Left lung (tissue), 4 donors: ENCODE measurements at regions not wholly inside any gene's neighbourhood (a gene's known extent, or its start where the extent isn't known, plus 50 kb on each side); places are given as distances from the start of the nearest gene placed in this dataset.
"Not testable (repeated sequence)": the region's sequence is repeated elsewhere in the genome, so short reads cannot be mapped to it uniquely, and the experiment has no call there.

Experiments
- ATAC-seq: fragments of 200-7000 bp; cut with Tn5 transposase; one replicate; pipeline ENCODE4 v1.9.1; 2020; ENCODE audit warnings: moderate library complexity
- DNase-seq, 4 donors: peaks; one replicate each; pipeline ENCODE4 v3.0.0-alpha.2; 2013 to 2020
- H3K27ac ChIP-seq, 2 donors: fragments of 200-600 bp; sonication (generic) in 1 of 2; one replicate each; pipeline versions ENCODE4 v1.5.0 to v1.8.0; 2020 to 2021
- H3K27me3 ChIP-seq, 2 donors: fragments of 200-600 bp; sonication (generic) in 1 of 2; one replicate each; pipeline versions ENCODE4 v1.5.0 to v1.8.0; 2020 to 2021
- H3K36me3 ChIP-seq, 2 donors: fragments of 200-600 bp; sonication (generic) in 1 of 2; one replicate each; pipeline versions ENCODE4 v1.5.0 to v1.8.0; 2020 to 2021
- H3K4me1 ChIP-seq, 2 donors: fragments of 200-600 bp; one replicate each; pipeline ENCODE4 v1.8.0; 2021
- H3K4me3 ChIP-seq, 2 donors: fragments of 200-600 bp; sonication (generic) in 1 of 2; one replicate each; pipeline versions ENCODE4 v1.5.0 to v1.8.0; 2020 to 2021; ENCODE audit warnings: mild to moderate bottlenecking in 1 of 2
- H3K9me3 ChIP-seq, 2 donors: fragments of 200-600 bp; sonication (generic) in 1 of 2; one replicate each; pipeline versions ENCODE4 v1.5.0 to v1.8.0; 2020 to 2021
- intact Hi-C, 2 donors: fragments of 100-400 bp; cut with DNase I; formaldehyde crosslinking; loops; one replicate each; pipeline versions ENCODE4 v1.11.2 to v1.14.2; 2022
- TF ChIP-seq, protein P1 (sequence below), 2 donors: fragments of 200-600 bp; sonication (generic) in 1 of 2; IDR thresholded peaks; one replicate each; pipeline versions ENCODE4 v1.5.0 to v1.8.0; 2021; ENCODE audit warnings: antibody characterized with exemption in 2 of 2
- donor health status: DM: no; HTN: yes; CAD: no.
- donor health status: DM: no; HTN: no; CAD: no.

DNA sequence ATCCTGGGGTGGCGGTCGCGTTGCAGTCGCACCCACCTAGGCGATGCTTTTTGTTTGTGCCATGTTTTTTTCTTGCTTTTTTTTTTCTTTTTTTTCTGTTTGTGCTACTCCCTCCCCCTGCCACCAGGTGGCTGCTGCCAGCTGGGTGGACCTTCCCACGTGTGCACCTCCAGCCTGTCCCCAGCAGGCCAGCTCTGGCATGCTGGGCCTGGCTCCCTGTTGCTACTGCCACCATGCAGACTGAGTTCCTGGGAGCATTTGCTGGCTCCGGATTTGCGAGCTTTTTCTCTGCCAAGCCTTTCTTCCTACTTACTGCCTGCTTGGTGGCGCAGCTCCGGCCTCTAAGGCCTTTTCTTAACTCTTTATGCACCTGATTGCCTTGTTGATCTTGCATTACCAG is 161.2 kb upstream of the WDFY3 start:
- no peaks in the 10 kb centered on the region for H3K9me3 ChIP-seq
- TF ChIP-seq, protein P1, sequence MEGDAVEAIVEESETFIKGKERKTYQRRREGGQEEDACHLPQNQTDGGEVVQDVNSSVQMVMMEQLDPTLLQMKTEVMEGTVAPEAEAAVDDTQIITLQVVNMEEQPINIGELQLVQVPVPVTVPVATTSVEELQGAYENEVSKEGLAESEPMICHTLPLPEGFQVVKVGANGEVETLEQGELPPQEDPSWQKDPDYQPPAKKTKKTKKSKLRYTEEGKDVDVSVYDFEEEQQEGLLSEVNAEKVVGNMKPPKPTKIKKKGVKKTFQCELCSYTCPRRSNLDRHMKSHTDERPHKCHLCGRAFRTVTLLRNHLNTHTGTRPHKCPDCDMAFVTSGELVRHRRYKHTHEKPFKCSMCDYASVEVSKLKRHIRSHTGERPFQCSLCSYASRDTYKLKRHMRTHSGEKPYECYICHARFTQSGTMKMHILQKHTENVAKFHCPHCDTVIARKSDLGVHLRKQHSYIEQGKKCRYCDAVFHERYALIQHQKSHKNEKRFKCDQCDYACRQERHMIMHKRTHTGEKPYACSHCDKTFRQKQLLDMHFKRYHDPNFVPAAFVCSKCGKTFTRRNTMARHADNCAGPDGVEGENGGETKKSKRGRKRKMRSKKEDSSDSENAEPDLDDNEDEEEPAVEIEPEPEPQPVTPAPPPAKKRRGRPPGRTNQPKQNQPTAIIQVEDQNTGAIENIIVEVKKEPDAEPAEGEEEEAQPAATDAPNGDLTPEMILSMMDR (IDR thresholded peaks at IDR 0.05) = no peak
- no peaks in the 10 kb centered on the region for H3K4me1 ChIP-seq
- ATAC-seq = peak; percentile 66
- no peak overlapping the region for H3K4me3 ChIP-seq
- DNase-seq = peak in 3 of 4 donors; percentile 5 to 42 (median 19)
- no peaks in the 10 kb centered on the region for H3K36me3 ChIP-seq
- H3K27me3 ChIP-seq = no peaks in the 10 kb centered on the region
- intact Hi-C loops = no loop called here
- no peak overlapping the region for H3K27ac ChIP-seq

DNA sequence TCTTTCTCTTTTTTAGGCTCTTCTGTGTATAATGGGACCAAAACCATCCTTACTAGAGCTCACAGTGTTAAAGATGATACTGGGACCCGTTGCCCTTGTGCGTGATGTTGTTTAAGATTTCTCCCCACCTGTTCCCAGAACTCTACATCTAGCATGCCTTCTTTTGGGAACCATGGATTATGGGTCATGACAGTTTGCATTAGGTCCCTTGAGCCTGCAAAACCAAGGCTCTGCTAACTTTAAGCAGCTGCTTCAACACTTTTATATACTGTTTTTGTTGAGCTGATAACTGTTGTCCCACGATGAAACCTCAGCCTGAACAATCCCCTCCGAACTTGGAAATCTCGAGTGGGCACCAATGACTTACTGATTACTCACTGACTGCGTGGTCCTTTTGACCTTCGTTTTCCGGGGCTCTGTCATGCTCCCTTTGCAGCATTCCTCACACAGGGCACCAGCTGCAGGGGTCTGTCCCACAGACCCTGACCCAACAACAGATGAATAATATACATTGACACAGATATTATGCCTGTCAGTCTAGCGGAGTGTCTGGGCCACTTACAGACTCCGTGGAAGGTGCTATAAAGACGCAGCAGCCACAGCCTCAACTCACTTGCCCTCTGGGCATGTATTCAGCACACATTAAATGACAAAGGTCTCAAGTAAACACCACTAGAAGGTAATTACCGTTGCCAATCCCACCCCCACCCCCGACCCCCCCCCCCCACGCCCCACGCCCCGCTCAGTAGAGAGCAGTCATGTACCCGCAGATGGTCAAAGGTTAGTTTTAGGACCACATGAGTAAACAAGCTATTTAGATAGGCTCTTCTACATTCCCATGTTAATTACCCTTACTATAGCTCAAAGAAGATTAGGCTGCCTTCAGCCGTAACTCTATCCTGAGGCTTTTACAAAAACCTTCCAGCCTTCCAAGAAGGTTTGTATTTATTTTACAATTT is 162.0 kb upstream of the WDFY3 start:
- no peaks in the 10 kb centered on the region for H3K27me3 ChIP-seq
- ATAC-seq (no peak), DNase-seq (no peak)
- H3K4me1 ChIP-seq = no peaks in the 10 kb centered on the region
- no peak overlapping the region for H3K27ac ChIP-seq
- intact Hi-C loops = no loop called here
- no peaks in the 10 kb centered on the region for H3K36me3 ChIP-seq
- TF ChIP-seq, protein P1 (IDR thresholded peaks at IDR 0.05) = no peak
- no peaks in the 10 kb centered on the region for H3K9me3 ChIP-seq
- H3K4me3 ChIP-seq = no peak overlapping the region

DNA sequence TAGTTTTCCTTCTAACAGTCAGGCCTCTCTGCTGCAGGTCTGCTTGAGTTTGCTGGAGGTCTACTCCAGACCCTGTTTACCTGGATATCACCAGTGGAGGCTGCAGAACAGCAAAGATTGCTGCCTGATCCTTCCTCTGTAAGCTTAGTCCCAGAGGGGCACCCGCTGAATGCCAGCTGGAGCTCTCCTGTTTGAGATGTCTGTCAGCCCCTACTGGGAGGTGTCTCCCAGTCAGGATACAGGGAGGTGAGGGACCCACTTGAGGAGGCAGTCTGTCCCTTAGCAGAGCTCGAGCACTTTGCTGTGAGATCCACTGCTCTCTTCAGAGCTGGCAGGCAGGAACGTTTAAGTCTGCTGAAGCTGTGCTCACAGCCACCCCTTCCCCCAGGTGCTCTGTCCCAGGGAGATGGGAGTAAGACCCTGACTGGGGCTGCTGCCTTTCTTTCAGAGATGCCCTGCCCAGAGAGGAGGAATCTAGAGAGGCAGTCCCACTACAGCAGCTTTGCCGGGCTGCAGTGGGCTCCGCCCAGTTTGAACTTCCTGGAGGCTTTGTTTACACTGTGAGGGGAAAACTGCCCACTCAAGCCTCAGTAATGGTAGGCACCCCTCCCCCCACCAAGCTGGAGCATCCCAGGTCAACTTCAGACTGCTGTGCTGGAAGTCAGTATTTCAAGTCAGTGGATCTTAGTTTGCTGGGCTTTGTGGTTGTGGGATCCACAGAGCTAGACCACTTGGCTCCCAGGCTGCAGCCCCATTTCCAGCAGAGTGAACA is 163.1 kb upstream of the WDFY3 start:
- H3K9me3 ChIP-seq, ATAC-seq, intact Hi-C loops, H3K4me1 ChIP-seq, DNase-seq, H3K27me3 ChIP-seq, H3K27ac ChIP-seq, H3K4me3 ChIP-seq, H3K36me3 ChIP-seq: not testable (repeated sequence)

DNA sequence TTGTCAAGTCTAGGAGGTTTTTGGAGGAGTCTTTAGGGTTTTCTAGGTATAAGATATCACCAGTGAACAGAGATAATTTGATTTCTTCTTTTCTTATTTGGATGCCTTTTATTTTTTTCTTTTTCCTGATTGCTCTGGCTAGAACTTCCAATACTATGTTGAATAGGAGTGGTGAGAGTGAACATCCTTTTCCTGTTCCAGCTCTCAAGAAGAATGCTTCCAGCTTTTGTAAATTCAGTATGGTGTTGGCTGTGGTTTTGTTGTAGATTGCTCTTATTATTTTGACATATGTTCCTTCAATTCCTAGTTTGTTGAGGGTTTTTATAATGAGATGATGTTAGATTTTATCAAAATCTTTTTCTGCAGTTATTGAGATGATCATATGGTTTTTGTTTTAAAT is 165.6 kb upstream of the WDFY3 start:
- ATAC-seq = no peak
- intact Hi-C loops = no loop called here
- H3K36me3 ChIP-seq = no peaks in the 10 kb centered on the region
- TF ChIP-seq, protein P1 (IDR thresholded peaks at IDR 0.05) = no peak
- H3K4me3 ChIP-seq = no peak overlapping the region
- no peaks in the 10 kb centered on the region for H3K27me3 ChIP-seq
- no peaks in the 10 kb centered on the region for H3K9me3 ChIP-seq
- H3K4me1 ChIP-seq = no peaks in the 10 kb centered on the region
- no peak overlapping the region for H3K27ac ChIP-seq
- DNase-seq = no peak

DNA sequence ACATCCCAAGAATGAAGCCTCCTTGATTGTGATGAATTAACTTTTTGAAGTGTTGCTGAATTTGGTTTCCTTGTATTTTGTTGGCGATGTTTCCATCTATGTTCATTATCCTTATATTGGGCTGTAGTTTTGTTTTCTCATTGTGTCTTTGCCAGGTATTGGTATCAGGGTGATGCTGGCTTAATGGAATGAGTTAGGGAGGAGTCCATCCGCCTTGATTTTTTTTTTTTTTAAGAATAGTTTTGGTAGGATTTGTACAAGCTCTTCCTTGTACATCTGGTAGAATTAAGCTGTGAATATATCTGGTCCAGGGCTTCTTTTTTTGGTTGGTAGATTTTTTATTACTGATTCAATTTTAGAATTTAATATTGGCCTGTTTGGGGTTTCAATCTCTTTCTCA is 166.1 kb upstream of the WDFY3 start:
- DNase-seq (no peak), ATAC-seq (no peak)
- no peaks in the 10 kb centered on the region for H3K9me3 ChIP-seq

DNA sequence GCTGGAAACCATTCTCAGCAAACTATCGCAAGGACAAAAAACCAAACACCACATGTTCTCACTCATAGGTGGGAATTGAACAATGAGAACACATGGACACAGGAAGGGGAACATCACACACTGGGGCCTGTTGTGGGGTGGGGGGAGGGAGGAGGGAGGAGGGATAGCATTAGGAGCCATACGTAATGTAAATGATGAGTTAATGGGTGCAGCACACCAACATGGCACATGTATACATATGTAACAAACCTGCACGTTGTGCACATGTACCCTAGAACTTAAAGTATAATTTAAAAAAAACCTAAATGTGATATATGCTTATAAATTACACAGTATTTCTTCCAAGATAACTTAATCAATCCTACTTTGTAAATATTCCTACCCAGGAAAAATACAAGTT is 173.3 kb upstream of the WDFY3 start:
- ATAC-seq, intact Hi-C loops: not testable (repeated sequence)

More for the DNA sequence above, 166.1 kb upstream of the WDFY3 start:
- H3K36me3 ChIP-seq = no peaks in the 10 kb centered on the region
- TF ChIP-seq, protein P1 (IDR thresholded peaks at IDR 0.05) = no peak
- H3K4me3 ChIP-seq = no peak overlapping the region
- no peaks in the 10 kb centered on the region for H3K4me1 ChIP-seq
- no peaks in the 10 kb centered on the region for H3K27me3 ChIP-seq
- intact Hi-C loops = no loop called here
- H3K27ac ChIP-seq = no peak overlapping the region

More for the DNA sequence above, 173.3 kb upstream of the WDFY3 start:
- not testable (repeated sequence) for DNase-seq, H3K27ac ChIP-seq, H3K36me3 ChIP-seq, H3K4me1 ChIP-seq, H3K9me3 ChIP-seq, H3K4me3 ChIP-seq, H3K27me3 ChIP-seq
